ENCODE measurements at regions not wholly inside any gene's neighbourhood (a gene's known extent, or its start where the extent isn't known, plus 50 kb on each side); places are given as distances from the start of the nearest gene placed in this dataset.

DNA sequence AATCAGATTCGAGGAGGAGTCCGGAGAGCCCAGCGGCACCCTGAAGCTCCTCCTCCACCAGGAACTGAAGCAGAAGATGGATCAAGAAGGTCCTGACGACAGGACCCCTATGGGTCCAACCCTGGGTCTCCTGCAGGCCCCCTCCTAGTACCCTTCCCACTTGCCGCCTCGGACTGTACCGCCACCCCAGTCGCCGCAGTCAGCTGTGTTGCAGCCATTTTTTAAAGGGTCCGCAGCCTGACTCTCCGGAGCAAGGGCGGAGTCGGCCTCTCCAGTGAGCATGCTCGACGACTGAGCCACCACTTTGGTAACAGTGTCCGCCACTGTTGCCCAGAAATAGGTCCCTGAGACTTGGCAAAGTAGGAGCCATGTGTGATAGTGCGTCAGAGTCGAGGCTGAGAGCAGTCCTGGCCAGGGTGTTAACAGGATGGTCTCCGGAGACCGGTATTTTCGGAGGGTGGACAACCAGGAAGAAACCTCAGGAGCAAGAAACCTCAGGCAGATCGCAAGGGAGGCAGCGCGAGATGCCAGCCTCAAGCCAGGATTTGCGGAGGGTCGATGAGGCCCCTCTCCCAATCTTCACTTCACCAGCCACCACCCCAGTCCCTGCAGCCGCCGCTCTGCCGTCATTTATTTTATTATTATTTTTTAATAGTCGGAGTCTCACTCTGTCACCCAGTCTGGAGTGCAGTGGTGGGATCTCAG is 294.6 kb upstream of the ZNF337 start:
- TF ChIP-seq CTCF (conservative IDR thresholded peaks at IDR 0.05; ENCODE audit: low read length) = no peak
- TF ChIP-seq EZH2phosphoT487 (IDR thresholded peaks at IDR 0.05; ENCODE audit: borderline replicate concordance, low read depth, low read length) = no peak
